ENCODE measurements at regions not wholly inside any gene's neighbourhood (a gene's known extent, or its start where the extent isn't known, plus 50 kb on each side); places are given as distances from the start of the nearest gene placed in this dataset.

DNA sequence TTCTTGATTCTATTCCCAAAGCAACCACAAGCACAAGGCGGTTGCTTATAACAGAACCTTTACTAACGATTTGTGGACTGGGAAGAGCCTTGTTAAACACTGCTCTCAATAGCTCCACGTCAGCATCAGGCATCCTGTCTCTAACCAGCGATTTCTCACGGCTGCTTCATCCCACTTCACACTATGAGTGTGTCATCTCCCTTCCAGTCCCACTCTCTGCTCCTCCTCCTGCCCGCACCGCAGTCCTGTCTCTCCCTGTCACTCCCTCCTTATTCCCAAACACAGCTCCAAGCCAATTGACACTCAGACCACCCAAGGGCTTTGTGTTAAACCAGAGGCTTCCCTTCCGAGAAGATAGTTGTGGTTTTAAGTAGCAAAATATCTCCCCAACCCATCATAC, 94.8 kb downstream of the ABHD5 start:
- Histone ChIP-seq H3K4me1 (ENCODE audit: control insufficient read depth, extremely low read depth, insufficient read depth, low read length) (no peaks in the 10 kb centered on the region), H3K9ac (ENCODE audit: control insufficient read depth, extremely low read depth, insufficient read depth, low read length) (no peak overlapping the region), H3K4me3 (ENCODE audit: control insufficient read depth in 2 of 3, extremely low read depth in 1 of 3, insufficient read depth in 2 of 3, low read depth in 1 of 3, low read length in 3 of 3) (no peak overlapping the region), H3K27ac (ENCODE audit: control insufficient read depth, insufficient read depth, low read length) (no peak overlapping the region), H3K27me3 (ENCODE audit: control insufficient read depth, extremely low read depth, insufficient read depth, low read length) (peaks cover 14% of the 10 kb centered on the region), H2AFZ (ENCODE audit: control insufficient read depth, low read length) (no peak overlapping the region), H3K36me3 (ENCODE audit: control insufficient read depth in 2 of 2, extremely low read depth in 1 of 2, insufficient read depth in 2 of 2, low read length in 2 of 2) (no peaks in the 10 kb centered on the region), H3K9me1 (ENCODE audit: control insufficient read depth, extremely low read depth, insufficient read depth, low read length) (no peaks in the 10 kb centered on the region), H4K20me1 (ENCODE audit: control insufficient read depth, extremely low read depth, insufficient read depth, low read length) (no peaks in the 10 kb centered on the region), H3K9me3 (ENCODE audit: control insufficient read depth, low read depth, low read length) (no peaks in the 10 kb centered on the region), H3K4me2 (ENCODE audit: control insufficient read depth, extremely low read depth, insufficient read depth, low read depth, low read length) (no peak overlapping the region), H3K79me2 (ENCODE audit: control insufficient read depth, insufficient read depth, low read length) (no peaks in the 10 kb centered on the region)
- dilution Hi-C loops (cut with MboI; ENCODE audit: extremely low pct_ligation_motif_present, low sequenced_read_pairs), result no loop called here
- no peak for TF ChIP-seq EZH2 (IDR thresholded peaks at IDR 0.05; ENCODE audit: low read length)
- no peak for TF ChIP-seq CTCF (optimal IDR thresholded peaks at IDR 0.05 in 1 of 3, IDR thresholded peaks at IDR 0.05 in 1 of 3, conservative IDR thresholded peaks at IDR 0.05 in 1 of 3; ENCODE audit: extremely low read depth in 1 of 3, insufficient read depth in 2 of 3, low read length in 3 of 3)
- no peak for FAIRE-seq
- no peak for DNase-seq (ENCODE audit: low read depth, low spot score)

- Histone ChIP-seq H3K79me2 (ENCODE audit: control insufficient read depth, insufficient read depth, low read length) (no peaks in the 10 kb centered on the region), H3K4me3 (ENCODE audit: control insufficient read depth in 2 of 3, extremely low read depth in 1 of 3, insufficient read depth in 2 of 3, low read depth in 1 of 3, low read length in 3 of 3) (no peak overlapping the region), H3K27ac (ENCODE audit: control insufficient read depth, insufficient read depth, low read length) (no peak overlapping the region), H3K9ac (ENCODE audit: control insufficient read depth, extremely low read depth, insufficient read depth, low read length) (no peak overlapping the region), H3K9me1 (ENCODE audit: control insufficient read depth, extremely low read depth, insufficient read depth, low read length) (no peaks in the 10 kb centered on the region), H3K4me1 (ENCODE audit: control insufficient read depth, extremely low read depth, insufficient read depth, low read length) (no peaks in the 10 kb centered on the region), H2AFZ (ENCODE audit: control insufficient read depth, low read length) (no peak overlapping the region), H3K9me3 (ENCODE audit: control insufficient read depth, low read depth, low read length) (no peaks in the 10 kb centered on the region), H3K4me2 (ENCODE audit: control insufficient read depth, extremely low read depth, insufficient read depth, low read depth, low read length) (no peak overlapping the region), H4K20me1 (ENCODE audit: control insufficient read depth, extremely low read depth, insufficient read depth, low read length) (no peaks in the 10 kb centered on the region), H3K27me3 (ENCODE audit: control insufficient read depth, extremely low read depth, insufficient read depth, low read length) (peaks cover 14% of the 10 kb centered on the region), H3K36me3 (ENCODE audit: control insufficient read depth in 2 of 2, extremely low read depth in 1 of 2, insufficient read depth in 2 of 2, low read length in 2 of 2) (no peaks in the 10 kb centered on the region)
- dilution Hi-C loops (cut with MboI; ENCODE audit: extremely low pct_ligation_motif_present, low sequenced_read_pairs), result no loop called here
- TF ChIP-seq CTCF (optimal IDR thresholded peaks at IDR 0.05 in 1 of 3, IDR thresholded peaks at IDR 0.05 in 1 of 3, conservative IDR thresholded peaks at IDR 0.05 in 1 of 3; ENCODE audit: extremely low read depth in 1 of 3, insufficient read depth in 2 of 3, low read length in 3 of 3) (no peak), EZH2 (IDR thresholded peaks at IDR 0.05; ENCODE audit: low read length) (no peak)
- DNase-seq (ENCODE audit: low read depth, low spot score) (no peak), FAIRE-seq (no peak)
These were observed 95.4 kb downstream of the ABHD5 start for GRCh38 chr3:43786102-43786501.

All from keratinocyte (primary cell).